ENCODE measurements at regions not wholly inside any gene's neighbourhood (a gene's known extent, or its start where the extent isn't known, plus 50 kb on each side); places are given as distances from the start of the nearest gene placed in this dataset.

DNA sequence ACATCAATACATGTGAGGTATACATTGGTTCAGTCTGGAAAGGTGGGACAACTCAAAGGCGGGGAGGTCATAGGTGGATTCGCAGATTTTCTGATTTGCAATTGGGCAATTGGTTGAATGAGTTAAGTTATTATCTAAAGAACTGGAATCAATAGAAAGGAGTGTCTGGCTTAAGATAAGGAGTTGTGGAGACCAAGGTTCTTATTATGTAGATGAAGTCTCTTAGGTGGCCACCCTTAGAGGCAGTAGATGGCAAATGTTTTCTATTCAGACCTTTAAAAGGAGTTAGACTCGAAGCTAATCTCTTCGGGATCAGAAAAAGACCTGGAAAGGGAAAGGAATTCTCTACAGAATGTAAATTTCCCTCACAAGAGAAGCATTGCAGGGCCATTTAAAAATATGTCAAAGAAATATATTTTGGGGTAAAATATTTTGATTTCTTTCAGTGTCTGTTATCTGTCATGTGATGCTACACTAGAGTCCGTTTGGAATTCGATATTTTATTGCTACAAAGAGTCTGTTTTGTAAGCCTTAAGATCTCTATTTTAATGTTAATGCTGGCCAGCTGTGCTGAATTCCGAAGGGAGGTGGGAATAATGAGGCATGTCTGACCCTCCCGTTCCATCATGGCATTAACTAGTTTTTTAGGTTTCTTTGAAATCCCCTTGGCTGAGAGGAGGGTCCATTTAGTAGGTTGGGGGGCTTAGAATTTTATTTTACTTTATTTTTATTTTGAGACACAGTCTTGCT, 265.1 kb downstream of the PTPRU start:
- DNase-seq: no peak

DNA sequence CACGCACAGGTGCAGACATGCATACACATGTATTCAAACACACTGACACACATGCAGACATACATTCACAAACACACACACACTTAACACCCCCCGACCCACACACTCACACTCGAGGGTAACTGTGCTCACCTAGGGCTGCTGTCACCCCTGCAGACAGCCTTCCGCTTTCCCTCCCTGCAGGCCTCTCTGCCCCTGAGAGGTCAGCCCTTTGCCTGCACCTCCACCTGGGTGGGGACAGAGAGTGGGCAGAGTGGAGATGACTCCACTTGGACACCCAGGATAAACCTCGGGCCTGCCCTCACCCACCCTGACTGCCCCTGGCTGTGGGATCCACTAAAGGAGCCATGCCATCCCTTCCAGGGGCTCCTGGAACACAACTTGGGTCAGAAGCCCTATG, 264.3 kb downstream of the PTPRU start:
- no peak for DNase-seq

DNA sequence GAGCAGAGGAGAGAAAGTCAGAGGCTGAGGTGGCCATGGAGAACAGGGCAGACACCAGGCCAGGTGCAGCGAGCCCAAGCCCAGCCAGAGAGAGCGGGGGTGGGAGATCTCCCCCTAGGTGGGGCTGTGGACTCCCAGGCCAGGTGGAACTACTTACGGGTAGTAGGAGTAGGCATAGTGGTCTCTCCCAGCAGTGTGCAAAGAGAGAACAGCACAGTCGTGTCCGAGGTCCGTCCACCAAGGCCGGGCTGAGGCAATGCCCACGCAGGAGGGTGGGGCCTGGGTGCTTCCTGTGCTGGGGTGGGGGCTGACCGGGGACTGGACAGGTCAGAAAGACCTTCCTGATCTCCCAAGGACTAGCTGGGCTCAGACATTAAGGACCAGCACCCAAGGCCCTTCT, 263.7 kb downstream of the PTPRU start:
- DNase-seq: no peak

DNA sequence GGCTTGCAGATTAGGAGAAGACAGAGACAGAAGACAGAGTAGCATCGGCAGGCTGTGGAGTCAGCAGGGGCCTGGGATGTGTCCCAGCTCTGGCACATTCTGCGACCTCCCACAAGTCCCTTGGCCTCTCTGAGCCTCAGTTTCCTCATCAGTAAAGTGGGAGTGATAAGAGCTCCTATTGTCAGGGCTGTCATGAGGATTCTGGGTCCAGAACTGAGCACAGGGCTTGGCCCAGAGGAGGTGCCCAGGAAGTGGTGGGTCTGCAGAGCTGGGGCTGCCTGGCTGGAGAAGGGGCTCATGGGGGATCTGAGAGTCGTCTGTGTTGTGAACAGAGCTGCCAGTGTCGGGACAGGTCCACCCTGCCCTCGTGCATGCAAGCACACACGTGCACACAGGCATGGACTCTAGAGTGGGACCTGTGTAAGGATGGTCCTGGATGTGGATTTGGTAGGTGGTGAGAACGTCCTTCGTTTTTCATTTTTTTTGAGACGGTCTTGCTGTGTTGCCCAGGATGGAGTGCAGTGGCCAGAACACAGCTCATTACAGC, 262.9 kb downstream of the PTPRU start:
- no peak for DNase-seq

DNA sequence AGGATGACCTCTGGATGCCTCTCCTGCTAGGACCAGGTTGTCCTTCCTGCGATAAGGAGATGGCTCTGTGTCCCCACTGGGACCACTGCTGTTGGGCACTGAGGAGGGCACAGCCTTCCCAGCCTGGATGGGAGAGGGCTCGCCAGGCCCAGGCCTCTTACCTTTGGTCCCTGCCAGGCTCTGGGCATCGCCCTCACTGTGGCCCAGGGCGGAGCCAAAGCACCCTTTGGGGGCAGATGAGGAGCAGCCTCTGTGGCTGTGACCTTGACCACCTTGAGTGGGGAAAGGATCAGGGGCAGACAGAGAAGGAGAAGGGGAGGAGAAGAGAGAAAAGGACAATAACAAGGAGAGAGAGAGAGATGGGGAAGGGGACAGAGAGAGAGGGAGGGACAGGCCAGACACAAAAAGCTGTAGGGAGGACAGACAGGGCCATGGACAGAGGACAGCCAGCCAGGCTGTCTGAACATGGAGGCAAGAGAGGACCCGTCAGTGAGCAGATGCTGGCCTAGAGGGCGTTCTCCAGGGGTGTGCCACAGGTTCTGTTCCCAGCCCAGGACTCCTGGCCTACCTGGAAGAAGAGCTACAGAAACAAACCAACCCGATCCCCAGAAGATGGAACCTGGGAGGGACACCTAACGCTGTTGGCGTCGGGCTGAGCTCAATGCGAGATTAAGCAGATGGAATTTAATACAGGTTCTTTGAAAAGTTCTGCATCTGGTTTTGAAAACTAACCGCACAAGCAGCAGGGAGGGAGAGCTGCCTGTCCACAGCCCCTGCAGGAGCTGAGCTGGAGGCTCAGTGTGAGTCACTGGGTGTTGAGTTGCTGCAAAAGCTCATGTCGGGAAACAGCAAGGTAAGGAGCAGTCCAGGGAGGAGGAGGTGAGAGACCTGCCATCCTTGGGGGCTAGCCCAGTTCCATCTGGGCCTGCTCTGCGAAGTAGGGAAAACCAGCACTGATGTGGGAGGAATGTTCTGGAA, 262.1 kb downstream of the PTPRU start:
- DNase-seq: no peak

DNA sequence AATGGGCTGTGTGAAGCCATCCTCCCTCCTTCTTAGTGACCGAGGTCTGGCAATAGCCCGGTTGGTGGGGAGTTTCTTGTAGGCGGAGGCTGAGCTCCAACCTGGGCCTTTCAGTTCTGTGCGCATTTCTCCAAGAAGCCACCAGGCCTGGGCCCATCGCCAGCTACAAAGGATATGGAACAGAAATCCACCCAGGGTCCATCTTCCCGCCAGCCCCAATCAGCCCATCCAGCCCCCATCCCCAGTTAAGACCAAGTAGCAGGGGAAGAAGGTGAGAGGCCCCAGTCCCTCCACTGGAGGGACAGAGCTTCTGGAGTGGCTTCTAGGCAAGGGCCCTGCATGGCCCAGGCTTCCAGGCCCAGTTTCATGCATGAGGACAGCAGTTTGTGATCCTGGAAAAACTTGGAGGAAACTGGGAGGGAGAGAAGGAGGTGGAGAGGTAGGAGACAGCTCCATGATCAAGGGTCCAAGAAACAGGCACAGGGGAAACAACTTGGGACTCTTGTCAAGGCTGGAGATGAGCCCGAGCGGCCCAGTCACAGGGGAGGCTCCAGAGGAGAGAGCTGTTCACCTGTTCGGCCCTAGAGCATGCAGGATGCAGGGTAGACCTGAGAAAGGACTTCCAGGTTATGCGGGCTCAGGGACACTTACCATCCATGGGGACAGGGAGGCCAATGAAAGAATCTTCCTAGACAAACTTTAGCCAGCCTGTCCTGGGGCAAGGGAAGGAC, 261.2 kb downstream of the PTPRU start:
- DNase-seq: no peak

DNA sequence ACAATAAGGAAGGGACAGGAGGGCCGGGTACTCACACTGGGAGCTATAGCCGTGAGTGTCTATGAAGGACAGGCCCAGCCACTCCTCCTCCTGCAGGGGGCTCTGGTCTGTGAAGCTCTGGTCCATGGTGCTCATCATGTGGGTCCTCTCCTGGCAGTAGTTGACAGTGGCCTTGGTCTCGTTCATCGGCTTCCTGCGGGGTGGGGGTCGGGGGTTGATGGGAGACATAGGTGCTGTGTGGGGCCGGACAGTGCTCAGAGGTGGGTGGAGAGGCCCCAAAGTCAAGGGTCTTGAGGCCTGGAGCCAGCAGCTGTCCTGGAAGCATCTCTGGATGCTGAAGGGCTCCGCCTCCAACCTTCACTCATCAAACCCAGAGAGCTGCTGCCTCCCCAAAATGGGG, 260.4 kb downstream of the PTPRU start:
- no peak for DNase-seq

DNA sequence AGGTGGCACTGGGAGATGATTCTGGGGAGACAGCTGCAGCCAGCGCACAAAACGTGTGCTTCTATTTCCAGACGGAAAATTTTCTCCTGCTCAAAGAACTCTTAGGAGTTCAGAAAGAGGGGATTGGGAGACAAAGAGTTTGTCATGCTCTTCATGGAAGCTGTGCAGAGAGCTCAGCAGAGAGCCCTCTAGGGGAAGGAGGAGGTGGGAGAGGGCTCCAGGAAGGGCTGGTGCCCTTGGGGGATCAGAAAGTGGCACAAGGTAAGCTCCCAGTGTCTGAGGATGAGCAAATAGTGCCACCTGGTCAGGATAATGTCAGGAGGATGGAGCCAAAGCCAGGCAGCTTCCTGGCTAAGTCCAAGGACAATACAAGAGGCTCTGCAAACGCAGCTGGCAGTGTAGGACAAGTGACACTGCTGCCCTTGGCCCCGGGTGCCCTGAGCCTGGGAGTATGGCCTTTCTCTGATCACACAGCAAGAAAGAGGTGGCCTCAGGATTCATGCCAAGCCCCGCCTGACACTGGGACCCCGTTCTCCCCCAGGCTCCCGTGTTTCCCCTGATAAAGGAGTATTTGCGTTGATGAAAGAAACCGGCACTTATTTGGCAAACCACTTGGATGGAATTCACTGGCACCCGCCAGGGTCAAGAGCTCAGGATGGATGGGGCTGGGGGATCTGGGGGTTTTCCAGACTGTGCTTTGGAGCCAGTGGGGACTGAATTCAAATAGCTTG, 254.0 kb downstream of the PTPRU start:
- no peak for DNase-seq

DNA sequence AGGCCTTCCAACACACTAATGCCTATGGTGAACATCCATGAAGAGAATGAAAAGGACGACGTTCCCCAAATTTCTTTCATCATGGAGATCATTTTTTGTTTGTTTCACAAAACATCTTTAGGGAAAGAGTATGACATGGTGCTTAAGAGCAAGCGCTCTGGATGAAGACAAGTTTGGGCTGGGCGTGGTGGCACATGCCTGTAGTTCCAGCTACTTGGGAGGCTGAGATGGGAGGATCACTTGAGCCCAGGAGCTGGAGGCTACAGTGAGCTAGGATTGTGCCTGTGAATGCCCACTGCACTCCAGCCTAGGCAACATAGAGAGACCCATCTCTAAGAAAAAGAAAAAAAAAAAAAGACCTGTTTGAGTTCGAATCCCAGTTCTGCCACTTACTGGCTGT, 253.1 kb downstream of the PTPRU start:
- DNase-seq: no peak

DNA sequence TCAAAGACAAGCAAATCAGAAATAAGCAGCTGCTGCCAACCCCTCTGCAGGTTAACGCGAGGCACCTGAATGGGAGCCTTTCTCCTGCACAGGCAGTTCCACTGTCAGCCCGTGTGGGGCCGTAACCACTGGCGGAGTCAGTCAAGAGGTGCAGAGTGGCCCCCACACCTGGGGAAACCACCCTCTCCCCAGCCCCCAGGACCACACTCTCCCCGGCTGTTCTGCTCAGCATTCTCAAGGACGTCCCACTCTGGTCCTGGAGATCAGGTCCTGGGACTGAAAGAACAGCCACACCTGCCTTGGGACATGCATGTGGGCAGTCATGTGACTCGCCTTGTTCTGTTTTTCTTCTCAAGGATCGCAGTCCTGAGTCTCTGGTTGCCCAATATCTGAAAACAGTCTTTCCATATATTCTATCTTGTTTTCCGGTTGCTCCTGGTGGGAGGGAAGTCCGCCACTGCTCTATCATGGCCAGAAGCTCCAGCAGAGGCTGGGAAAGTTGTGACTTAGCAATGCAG, 252.5 kb downstream of the PTPRU start:
- no peak for DNase-seq

DNA sequence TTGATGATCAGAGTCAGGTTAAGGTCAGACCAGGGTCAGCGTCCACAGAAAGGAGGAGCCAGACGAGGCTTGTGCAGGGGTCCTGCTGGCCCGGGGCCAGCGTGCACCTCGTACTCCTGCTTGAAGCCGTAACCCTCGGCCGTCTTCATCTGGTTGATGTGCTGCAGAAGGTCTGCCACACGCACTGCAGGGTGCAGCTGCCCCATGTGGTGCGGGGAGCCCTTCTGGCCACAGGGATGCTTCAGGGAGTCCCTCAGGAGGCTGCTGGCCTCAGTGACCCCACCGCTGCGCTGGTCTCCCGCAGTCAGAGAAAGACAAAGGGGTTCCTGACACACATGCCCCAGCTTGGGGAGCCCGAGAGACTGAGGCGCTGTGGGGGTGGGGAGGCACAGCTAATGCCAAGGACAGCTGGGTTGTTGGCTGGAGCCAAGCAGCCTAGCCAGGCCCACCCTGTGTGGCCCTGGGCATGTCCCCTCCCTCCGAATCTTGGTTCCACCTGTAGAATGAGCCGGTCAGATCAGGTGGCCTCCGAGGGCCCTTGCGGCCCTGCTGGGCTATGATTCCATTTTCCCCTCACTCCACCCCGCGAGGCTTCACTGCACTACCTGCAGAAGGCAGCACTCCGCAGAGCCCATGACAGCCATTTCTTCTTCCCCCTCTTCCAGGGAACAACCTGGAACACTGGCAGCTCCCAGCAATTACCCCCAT, 251.9 kb downstream of the PTPRU start:
- no peak for DNase-seq

DNA sequence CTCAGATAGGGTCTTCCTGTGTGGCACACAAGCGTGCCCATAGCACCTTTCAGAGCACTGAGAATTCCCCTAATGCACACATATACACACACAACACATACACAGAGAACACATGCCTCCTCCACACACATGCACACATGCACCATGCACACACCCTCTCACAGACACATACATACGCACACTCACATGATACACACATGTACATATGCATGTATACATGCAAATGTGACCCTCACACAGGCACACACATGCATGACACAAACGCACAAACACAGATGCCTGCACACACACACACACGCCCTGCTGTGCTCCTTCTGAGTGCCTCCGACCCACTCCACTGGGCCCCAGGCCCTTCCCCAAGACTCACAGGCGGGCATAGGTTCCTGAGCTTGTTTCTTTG, 251.0 kb downstream of the PTPRU start:
- no peak for DNase-seq

DNA sequence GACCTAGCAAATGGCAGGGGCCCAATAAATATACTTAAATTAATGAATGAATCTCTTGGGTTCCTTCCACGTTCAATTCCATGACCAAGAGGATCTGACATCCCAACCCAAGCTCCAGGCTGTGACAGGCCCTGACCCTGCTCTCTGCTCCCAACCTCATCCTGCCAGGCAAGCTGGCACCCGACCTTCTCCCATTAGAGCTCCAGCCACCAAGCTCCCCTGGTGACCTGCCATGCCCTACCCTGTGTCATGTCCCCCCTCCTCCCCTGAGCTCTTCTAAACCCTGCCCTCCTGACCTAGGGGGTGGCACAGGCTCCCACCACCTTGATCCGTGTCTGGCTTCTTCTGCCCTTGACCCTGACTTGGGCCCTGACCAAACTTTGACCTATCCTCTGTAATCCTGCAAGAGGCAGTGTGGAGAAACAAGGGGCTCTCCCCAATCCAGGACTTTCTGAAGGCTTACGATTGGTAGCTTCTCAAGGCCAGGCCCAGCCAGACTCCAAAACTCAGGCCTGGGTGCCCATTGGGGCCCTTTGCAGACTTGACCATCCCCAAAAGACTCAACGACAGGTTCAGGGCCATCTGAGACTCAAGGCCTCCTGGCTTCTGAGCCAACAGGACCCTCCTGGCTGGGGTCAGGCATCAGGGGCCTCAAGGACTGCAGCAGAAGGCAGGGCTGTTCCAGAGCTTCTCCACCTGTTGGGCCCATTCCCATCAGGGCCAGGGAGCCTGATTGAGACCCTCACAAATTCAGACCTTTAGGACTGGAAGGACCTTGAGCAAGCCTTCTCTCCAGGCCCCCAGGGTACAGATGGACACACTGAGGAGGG, 249.0 kb downstream of the PTPRU start:
- no peak for DNase-seq

DNA sequence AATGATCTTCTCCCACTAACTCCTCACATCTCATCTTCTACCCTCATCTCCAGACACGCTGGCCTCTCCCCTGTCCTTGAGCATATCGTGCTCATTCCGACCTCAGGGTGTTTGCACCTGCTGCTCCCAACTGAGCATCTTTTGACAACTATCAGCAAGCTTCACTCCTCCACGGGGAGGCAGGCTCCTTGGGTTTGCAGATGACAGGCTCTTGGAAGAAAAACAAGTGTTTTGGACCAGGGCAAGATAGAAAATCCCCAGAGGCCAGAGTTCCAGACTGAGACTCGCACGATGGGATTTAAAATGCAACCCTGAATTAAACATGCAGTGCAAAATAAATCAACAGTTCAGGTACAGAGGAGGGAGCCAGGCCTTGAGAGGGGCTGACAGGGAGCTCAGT, 246.7 kb downstream of the PTPRU start:
- no peak for DNase-seq

DNA sequence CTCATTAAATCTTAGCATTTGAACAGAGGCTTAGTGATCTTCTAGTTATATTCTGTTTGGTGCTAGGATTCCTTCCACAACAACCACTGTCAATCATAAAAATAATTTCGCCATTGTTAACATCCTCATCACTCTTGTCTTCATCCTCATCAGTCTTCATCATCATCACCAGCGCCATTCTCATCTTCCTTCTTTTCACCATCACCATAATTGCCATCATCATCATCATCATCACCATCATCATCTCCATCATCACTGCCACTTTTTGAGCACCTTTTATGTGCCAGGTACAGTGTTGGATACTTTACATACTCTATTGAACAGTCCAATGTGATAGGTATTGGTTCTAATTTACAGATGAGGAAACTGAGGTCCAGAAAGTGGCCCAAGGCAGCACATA, 245.7 kb downstream of the PTPRU start:
- DNase-seq: no peak

DNA sequence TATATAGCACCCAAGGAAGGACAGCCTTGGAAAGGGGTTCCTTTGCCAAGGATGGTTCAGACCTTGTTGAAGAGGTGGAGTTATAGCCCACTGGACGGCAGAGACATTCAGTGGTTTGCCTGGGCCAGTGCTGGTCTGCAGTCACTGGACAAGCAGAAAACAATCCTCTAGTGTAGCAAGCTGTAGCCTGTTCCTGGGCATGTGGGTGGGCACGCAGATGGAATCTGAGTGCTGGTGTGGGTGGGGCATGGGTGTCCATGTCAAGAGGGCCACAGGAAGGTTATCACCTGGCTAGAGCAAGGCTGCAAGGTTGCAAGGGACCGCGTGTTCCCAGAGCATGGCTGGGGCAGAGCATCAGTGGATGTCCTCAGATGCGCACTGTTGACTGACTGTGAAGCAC, 244.7 kb downstream of the PTPRU start:
- DNase-seq: no peak

DNA sequence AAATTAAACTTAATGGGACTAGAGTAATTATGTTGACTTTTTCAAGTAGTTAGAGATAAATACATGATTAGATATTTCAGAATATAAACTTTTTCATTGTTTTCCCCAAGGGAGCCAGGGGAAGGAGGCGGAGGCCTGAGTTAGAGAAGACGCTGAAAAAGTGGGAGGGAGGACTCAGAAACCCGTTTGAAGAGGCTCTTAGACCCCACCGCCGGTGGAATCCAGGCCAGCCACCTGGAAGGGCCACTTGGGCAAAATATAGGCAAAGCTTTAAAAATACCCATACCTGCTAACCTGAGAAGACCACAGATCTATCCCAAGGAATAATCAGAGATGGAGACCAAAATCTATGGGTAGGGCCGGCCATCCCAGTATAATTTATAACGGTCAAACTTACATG, 242.6 kb downstream of the PTPRU start:
- no peak for DNase-seq

DNA sequence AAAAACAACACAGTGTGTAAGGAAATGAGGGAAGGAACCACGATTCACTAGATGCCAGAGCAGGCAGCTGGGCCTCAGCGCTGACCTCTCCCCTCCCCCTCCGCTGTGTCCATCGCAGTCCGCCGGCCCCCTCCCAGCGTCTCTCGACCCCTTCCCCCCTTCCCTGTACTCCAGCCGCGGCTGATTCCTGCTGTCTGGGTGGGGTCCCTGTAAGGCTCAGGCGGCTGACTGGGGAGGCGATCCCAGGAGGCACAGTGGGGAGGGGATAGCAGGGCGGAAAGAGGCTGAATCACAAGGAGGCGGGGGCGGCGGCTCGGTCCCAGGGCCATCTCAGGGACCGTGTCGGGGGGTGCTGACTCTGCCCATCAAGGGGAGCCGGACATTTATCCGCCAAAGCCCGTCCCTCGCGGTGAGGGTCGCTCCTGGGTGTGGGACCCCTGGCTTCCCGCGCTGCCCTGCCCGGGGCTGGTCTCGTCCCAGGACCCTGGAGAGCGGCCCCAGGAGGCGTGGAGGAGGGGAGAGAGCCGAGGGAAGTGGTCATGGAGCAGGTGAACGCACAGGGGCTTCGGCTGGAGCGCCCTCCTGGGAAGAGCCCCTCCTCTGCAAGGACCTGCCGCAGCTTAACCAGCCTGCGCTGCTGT, 241.9 kb downstream of the PTPRU start:
- DNase-seq: no peak

DNA sequence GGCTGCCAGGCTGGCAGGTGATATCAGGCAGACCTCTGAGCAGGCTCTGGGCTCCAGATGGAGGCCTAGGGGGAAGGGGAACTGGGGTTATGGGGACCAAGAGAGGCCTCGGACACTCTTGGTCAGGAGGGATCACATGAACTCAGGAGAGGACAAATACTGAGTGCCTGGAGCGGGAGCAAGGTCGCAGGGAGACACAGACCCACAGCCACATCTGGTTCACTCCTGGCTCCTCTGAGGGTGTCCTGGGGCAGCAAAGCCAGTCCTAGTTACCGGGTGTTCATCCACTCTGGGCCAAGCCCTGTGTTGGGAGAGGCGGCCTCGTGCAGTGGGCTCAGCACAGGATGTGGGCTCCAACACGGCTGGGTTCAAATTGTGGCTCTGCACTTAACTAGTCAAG, 239.0 kb downstream of the PTPRU start:
- DNase-seq: no peak
